Adrenal gland (tissue), 9 donors: ENCODE measurements at regions not wholly inside any gene's neighbourhood (a gene's known extent, or its start where the extent isn't known, plus 50 kb on each side); places are given as distances from the start of the nearest gene placed in this dataset.
A peak's percentile ranks its signal among the peaks of the same experiment; 100 is the strongest.

Experiments
- DNase-seq, 7 donors: peaks; one replicate each; pipeline ENCODE4 v3.0.0-alpha.2; 2019 to 2020
- H3K27ac ChIP-seq, 5 donors: fragments of 200-600 bp; sonication (generic) in 4 of 5; 1 replicate in 3 of 5; 2 replicates in 2 of 5; pipeline versions ENCODE4 v1.5.1 to v1.8.0; 2016 to 2020; ENCODE audit warnings: mild to moderate bottlenecking in 1 of 5
- H3K27me3 ChIP-seq: fragments of 200-600 bp; 2 replicates; pipeline ENCODE4 v1.8.0; 2021
- H3K36me3 ChIP-seq, 2 donors: fragments of 200-600 bp; replicated peaks in 1 of 2; 1 replicate in 1 of 2; 2 replicates in 1 of 2; pipeline versions ENCODE4 v1.5.1 to v1.8.0; 2018 to 2022
- H3K4me1 ChIP-seq, 2 donors: fragments of 200-600 bp; replicated peaks in 1 of 2; 1 replicate in 1 of 2; 2 replicates in 1 of 2; pipeline versions ENCODE4 v1.5.1 to v1.8.0; 2018 to 2021
- H3K4me3 ChIP-seq, 4 donors: fragments of 200-600 bp; sonication (generic) in 3 of 4; one replicate each; pipeline ENCODE4 v1.5.1; 2016 to 2018
- H3K9me3 ChIP-seq, 3 donors: fragments of 200-600 bp; sonication (generic) in 1 of 3; replicated peaks in 1 of 3; 1 replicate in 2 of 3; 2 replicates in 1 of 3; pipeline versions ENCODE4 v1.5.1 to v1.8.0; 2016 to 2021
- POLR2A ChIP-seq, 2 donors: fragments of 450-650 bp; IDR thresholded peaks; one replicate each; pipeline ENCODE4 v1.6.1; 2017; ENCODE audit warnings: antibody characterized with exemption in 2 of 2, mild to moderate bottlenecking in 2 of 2, moderate library complexity in 1 of 2
- WGBS, 4 donors: extraction: QIAGEN DNeasy Blood & Tissue Kit in 2 of 4; methylation state at CpG; one replicate each; pipeline versions ENCODE4 v1.1.5 to v1.1.7; 2013 to 2017; 5-methylcytosine and 5-hydroxymethylcytosine counted together
- intact Hi-C, 2 donors: fragments of 100-400 bp; cut with DNase I; formaldehyde crosslinking; loops; one replicate each; pipeline versions ENCODE4 v1.14.1 to v1.15.0; 2022 to 2023
- TF ChIP-seq, protein P1 (sequence below), 6 experiments: fragments of 450-650 bp in 4 of 6; fragments of 200-600 bp in 2 of 6; sonication (generic) in 1 of 6; IDR thresholded peaks; 1 replicate in 5 of 6; 2 replicates in 1 of 6; pipeline versions ENCODE4 v1.5.1 to v1.8.0; 2016 to 2021; ENCODE audit warnings: antibody characterized with exemption in 6 of 6, mild to moderate bottlenecking in 2 of 6, moderate library complexity in 1 of 6
- donor health status: healthy with polysubstance abuse.
- donor health status: Bipolar disorder and iron deficiency.
- donor health status: DM: yes; HTN: yes; CAD: no.
- donor health status: DM: no; HTN: no; CAD: no.
- donor health status: DM: no; HTN: no; CAD: no.

DNA sequence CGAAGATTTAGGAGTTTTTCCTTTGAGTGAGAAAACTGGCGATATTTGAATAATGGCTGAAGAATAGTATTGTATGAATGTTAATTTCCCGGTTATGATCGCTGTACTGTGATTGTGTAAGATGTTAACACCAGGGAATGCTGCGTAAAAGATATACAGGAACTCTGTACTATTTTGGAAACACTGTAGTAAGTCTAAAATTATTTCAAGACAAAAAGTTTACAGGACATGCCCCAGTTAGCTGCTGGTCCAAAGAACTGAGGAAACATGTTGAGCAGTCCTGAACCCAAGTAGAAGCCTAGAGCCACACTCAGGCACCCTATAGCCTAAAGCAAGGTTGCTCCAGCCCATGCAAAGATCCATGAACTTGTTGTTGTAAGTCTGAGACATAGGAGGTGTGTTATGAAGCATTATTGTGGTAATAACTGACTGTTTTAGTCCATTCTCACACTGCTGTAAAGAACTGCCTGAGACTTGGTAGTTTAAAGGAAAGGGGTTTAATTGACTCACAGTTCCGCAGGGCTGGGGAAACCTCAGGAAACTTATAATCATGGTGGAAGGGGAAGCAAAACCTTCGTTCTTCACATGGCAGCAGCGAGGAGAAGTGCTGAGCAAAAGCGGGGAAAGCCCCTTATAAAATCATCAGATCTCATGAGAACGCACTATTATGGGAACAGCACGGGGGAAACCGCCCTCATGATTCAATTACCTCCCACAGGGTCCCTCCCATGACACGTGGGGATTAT, 99.8 kb upstream of the RESF1 start:
- intact Hi-C loops, result no loop called here
- no peaks in the 10 kb centered on the region for H3K27me3 ChIP-seq
- no peaks in the 10 kb centered on the region for H3K4me1 ChIP-seq
- TF ChIP-seq POLR2A (IDR thresholded peaks at IDR 0.05), result no peak
- TF ChIP-seq, protein P1, sequence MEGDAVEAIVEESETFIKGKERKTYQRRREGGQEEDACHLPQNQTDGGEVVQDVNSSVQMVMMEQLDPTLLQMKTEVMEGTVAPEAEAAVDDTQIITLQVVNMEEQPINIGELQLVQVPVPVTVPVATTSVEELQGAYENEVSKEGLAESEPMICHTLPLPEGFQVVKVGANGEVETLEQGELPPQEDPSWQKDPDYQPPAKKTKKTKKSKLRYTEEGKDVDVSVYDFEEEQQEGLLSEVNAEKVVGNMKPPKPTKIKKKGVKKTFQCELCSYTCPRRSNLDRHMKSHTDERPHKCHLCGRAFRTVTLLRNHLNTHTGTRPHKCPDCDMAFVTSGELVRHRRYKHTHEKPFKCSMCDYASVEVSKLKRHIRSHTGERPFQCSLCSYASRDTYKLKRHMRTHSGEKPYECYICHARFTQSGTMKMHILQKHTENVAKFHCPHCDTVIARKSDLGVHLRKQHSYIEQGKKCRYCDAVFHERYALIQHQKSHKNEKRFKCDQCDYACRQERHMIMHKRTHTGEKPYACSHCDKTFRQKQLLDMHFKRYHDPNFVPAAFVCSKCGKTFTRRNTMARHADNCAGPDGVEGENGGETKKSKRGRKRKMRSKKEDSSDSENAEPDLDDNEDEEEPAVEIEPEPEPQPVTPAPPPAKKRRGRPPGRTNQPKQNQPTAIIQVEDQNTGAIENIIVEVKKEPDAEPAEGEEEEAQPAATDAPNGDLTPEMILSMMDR (IDR thresholded peaks at IDR 0.05), result no peak
- H3K4me3 ChIP-seq, result no peak overlapping the region
- 73 to 82% (median 79%) methylated on average over 13 of the region's 13 CpGs for WGBS, 4 donors
- H3K27ac ChIP-seq, result no peak overlapping the region
- H3K9me3 ChIP-seq, result no peaks in the 10 kb centered on the region
- no peaks in the 10 kb centered on the region for H3K36me3 ChIP-seq
- no peak for DNase-seq

DNA sequence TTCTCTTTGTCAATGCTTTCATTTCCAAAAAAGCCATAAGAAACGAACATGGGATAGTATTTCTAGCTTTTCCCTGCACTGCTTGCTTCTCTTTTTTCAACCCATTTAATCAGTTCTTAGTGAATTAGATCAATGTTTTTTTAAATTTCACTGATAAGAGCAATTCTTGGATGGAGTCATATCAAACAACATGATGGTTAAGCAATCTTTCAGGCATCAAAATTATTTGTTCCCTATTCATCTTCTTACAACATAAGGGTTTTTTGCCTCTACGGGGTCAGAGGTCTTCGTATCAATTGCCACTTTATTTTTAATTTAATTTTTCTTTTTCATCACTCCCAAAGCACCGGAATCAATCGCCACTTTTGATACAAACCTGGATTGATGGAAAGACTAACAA, 103.8 kb upstream of the RESF1 start:
- no peak overlapping the region for H3K27ac ChIP-seq
- no peaks in the 10 kb centered on the region for H3K27me3 ChIP-seq
- no peaks in the 10 kb centered on the region for H3K4me1 ChIP-seq
- H3K4me3 ChIP-seq, result no peak overlapping the region
- TF ChIP-seq POLR2A (IDR thresholded peaks at IDR 0.05), result no peak
- TF ChIP-seq, protein P1 (IDR thresholded peaks at IDR 0.05), result no peak
- no peaks in the 10 kb centered on the region for H3K36me3 ChIP-seq
- intact Hi-C loops, result no loop called here
- 72 to 82% (median 77%) methylated on average over 5 of the region's 5 CpGs for WGBS, 4 donors
- H3K9me3 ChIP-seq, result peaks cover 0 to 6% (median 0%) of the 10 kb centered on the region in 3 donors
- DNase-seq, result no peak

- Histone ChIP-seq H3K4me1 (no peaks in the 10 kb centered on the region), H3K27me3 (no peaks in the 10 kb centered on the region), H3K36me3 (no peaks in the 10 kb centered on the region), H3K9me3 (peaks cover 0 to 14% (median 0%) of the 10 kb centered on the region in 3 donors), H3K27ac (peak overlapping the region in 1 of 5 donors; percentile 64), H3K4me3 (no peak overlapping the region)
- intact Hi-C loops, result no loop called here
- TF ChIP-seq, protein P1 (IDR thresholded peaks at IDR 0.05), result no peak
- no peak for TF ChIP-seq POLR2A (IDR thresholded peaks at IDR 0.05)
- no peak for DNase-seq
Observed at GRCh38 chr12:31853977-31854376, 105.2 kb upstream of the RESF1 start.

DNA sequence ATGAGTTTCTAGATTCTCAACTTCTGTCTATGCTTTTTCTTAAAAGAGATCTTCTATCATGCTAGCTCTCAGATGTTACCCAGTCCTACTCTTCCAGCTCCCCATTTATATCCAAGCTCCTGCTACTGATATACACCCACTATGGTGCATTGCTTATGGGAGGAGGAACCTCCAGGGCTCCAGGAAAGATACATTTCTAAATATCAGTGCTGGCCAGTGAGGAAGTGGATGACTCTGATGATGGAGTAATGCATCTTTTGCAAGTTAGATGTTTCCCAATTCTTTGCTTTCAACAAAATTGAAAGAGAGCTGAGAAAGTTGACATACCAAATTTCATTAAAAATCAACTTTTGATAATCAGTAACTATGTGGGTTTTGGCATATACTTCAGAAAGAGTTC, 105.7 kb upstream of the RESF1 start:
- no peaks in the 10 kb centered on the region for H3K36me3 ChIP-seq
- TF ChIP-seq POLR2A (IDR thresholded peaks at IDR 0.05), result no peak
- TF ChIP-seq, protein P1 (IDR thresholded peaks at IDR 0.05), result no peak
- intact Hi-C loops, result no loop called here
- H3K27me3 ChIP-seq, result no peaks in the 10 kb centered on the region
- no peak overlapping the region for H3K4me3 ChIP-seq
- no peaks in the 10 kb centered on the region for H3K4me1 ChIP-seq
- DNase-seq, result no peak
- H3K27ac ChIP-seq, result no peak overlapping the region
- H3K9me3 ChIP-seq, result peaks cover 0 to 19% (median 0%) of the 10 kb centered on the region in 3 donors
